ENCODE measurements at regions not wholly inside any gene's neighbourhood (a gene's known extent, or its start where the extent isn't known, plus 50 kb on each side); places are given as distances from the start of the nearest gene placed in this dataset.
"Not testable (repeated sequence)": the region's sequence is repeated elsewhere in the genome, so short reads cannot be mapped to it uniquely, and the experiment has no call there.

DNA sequence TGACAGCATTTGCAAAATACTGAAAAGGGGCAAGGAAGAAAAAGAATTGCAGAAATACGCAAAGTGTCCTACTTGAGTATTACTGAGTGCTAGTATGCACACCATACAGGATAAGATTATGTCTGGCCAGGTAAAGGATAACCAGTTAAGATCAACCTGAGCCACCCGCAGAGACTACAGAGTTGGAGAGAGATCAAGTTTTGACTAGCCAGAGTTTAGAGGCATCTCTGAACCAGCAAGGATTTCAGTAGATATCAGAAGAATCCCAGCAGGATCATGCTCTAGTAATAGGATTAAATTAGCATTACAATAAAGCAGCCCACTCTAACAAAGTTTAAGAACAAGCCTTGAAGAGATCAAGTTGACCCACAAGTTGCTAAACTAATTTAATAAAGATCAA is 232.7 kb upstream of the HSFY2 start:
- Mint-ChIP-seq H3K9me3 (no peaks in the 10 kb centered on the region), H3K4me3 (no peak overlapping the region), H3K27ac (no peak overlapping the region), H3K27me3 (no peaks in the 10 kb centered on the region), H3K36me3 (ENCODE audit: low read depth) (no peaks in the 10 kb centered on the region), H3K4me1 (ENCODE audit: low read depth) (no peaks in the 10 kb centered on the region)
- intact Hi-C loops (cut with micrococcal nuclease) = no loop called here

DNA sequence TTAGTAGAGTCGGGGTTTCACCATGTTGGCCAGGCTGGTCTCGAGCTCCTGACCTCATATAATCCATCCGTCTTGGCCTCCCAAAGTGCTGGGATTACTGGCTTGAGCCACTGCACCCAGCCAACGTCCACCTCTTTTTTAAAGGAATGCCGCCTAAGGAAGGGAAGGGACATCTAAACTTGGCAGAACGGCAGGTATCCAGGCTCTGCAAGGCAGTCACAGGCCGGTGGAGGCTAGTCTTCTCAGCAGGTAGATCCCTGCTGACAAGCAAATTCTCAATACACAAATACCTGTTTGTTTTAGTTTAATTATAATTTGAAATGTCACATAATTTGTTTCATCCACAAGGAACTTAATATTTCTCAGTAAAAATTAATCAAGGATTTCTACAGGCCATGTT is 232.0 kb upstream of the HSFY2 start:
- H3K4me1 Mint-ChIP-seq (ENCODE audit: low read depth) = no peaks in the 10 kb centered on the region
- intact Hi-C loops (cut with micrococcal nuclease) = no loop called here
- H3K36me3 Mint-ChIP-seq (ENCODE audit: low read depth) = no peaks in the 10 kb centered on the region
- no peak overlapping the region for H3K4me3 Mint-ChIP-seq
- H3K9me3 Mint-ChIP-seq = no peaks in the 10 kb centered on the region
- H3K27ac Mint-ChIP-seq = no peak overlapping the region
- no peaks in the 10 kb centered on the region for H3K27me3 Mint-ChIP-seq

DNA sequence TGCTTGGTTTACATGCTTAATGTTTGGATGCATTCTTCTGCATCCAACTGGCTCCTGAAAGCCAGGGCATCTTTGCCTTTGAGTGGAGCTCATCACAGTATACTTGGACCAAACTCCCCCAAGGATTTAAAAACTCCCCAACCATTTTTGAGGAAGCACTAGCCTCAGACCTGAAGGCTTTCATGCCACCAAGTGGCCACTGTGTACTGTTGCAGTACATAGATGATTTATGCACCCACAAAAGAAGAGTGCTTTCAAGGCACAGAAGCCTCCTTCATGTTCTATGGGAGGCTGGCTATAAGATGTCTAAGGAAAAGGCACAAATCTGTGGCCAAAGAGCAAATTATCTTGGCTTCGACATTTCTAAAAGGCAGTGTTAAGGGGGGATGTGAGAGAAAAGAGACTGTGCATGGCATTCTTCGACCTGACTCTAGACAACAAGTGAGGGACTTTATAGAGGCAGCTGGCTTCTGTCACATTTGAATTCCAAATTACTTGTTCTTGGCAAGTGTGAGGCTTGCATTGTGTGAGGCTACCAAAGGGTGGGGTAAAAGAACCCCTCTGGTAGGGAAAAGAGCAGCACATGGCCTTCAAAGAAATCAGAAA is 224.2 kb upstream of the HSFY2 start:
- H3K4me1 Mint-ChIP-seq (ENCODE audit: low read depth) = no peaks in the 10 kb centered on the region
- H3K27me3 Mint-ChIP-seq = no peaks in the 10 kb centered on the region
- no peaks in the 10 kb centered on the region for H3K9me3 Mint-ChIP-seq
- H3K36me3 Mint-ChIP-seq (ENCODE audit: low read depth) = no peaks in the 10 kb centered on the region
- H3K4me3 Mint-ChIP-seq = no peak overlapping the region
- intact Hi-C loops (cut with micrococcal nuclease) = no loop called here
- no peak overlapping the region for H3K27ac Mint-ChIP-seq

DNA sequence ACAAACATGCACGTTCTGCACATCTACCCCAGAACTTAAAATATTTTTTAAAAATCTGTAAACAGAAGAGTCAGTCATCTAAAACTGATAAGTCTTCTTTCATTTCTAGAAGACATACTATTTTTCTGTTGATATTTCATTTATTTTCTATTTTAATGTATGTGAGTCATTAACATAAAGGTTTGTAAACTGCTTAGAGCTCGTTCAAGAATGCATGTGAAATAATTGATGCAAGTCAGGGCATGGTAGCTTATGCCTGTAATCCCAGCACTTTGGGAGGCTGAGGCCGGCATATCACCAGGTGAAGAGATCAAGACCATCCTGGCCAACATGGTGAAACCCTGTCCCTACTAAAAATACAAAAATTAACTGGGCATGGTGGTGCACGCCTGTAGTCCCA is 219.9 kb upstream of the HSFY2 start:
- intact Hi-C loops (cut with micrococcal nuclease) = no loop called here
- H3K4me1 Mint-ChIP-seq (ENCODE audit: low read depth) = no peaks in the 10 kb centered on the region
- H3K27me3 Mint-ChIP-seq = no peaks in the 10 kb centered on the region
- H3K27ac Mint-ChIP-seq = no peak overlapping the region
- H3K36me3 Mint-ChIP-seq (ENCODE audit: low read depth) = no peaks in the 10 kb centered on the region
- no peak overlapping the region for H3K4me3 Mint-ChIP-seq
- no peaks in the 10 kb centered on the region for H3K9me3 Mint-ChIP-seq

DNA sequence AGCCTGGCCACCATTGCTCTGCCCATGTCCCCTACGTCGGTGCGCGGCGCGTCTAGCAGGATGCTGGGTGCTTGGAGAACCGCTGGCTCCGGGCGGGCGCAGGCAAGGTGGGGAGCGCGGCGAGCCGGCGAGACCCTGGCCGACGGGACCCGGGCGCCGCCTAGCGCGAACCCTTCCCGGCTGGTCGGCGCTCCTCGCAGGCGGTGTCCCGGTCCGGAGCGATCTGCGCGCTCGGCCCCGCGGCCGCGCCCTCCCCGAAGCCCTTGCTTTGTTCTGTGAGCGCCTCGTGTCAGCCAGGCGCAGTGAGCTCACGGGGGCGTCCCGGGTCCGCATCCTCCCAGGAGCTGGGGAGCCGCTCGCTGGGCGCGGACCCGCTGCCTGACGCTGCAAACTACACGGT is 219.1 kb upstream of the HSFY2 start:
- H3K9me3 Mint-ChIP-seq; H3K4me1 Mint-ChIP-seq (ENCODE audit: low read depth); H3K4me3 Mint-ChIP-seq; H3K36me3 Mint-ChIP-seq (ENCODE audit: low read depth); intact Hi-C loops (cut with micrococcal nuclease); H3K27ac Mint-ChIP-seq; H3K27me3 Mint-ChIP-seq: not testable (repeated sequence)

DNA sequence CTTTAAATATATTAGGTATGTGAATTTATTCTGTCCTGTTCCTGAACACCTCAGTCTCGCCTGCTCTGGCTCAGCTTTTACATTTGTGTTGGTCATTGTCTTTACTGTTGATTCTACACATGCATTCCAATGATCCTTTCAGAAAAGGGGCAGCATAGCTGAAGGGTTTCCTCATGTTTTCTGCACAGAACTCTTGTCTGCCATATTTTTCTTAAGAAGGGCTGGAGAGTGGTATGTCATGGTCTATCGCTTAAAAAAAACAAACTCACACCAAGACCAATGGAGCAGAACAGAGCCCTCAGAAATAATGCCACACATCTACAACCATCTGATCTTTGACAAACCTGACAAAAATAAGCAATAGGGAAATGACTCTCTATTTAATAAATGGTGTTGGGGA is 215.8 kb upstream of the HSFY2 start:
- no peak overlapping the region for H3K4me3 Mint-ChIP-seq
- H3K36me3 Mint-ChIP-seq (ENCODE audit: low read depth) = no peaks in the 10 kb centered on the region
- H3K27ac Mint-ChIP-seq = no peak overlapping the region
- no peaks in the 10 kb centered on the region for H3K9me3 Mint-ChIP-seq
- intact Hi-C loops (cut with micrococcal nuclease) = no loop called here
- no peaks in the 10 kb centered on the region for H3K27me3 Mint-ChIP-seq
- H3K4me1 Mint-ChIP-seq (ENCODE audit: low read depth) = no peaks in the 10 kb centered on the region

DNA sequence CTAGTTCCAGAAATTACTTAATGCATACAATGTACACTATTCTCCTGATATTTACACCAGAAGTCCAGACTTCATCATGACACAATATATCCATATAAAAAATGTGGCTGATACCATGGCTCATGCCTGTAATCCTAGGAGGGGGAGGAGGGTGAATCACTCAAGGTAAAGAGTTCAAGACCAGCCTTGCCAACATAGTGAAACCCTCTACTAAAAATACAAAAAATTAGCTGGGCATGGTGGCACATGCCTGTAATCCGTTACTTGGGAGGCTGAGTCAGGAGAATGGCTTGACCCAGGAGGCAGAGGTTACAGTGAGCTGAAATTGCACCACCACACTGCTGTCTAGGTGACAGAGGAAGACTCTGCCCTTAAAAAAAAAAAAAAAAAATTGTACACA is 192.5 kb upstream of the HSFY2 start:
- intact Hi-C loops (cut with micrococcal nuclease) = no loop called here
- Mint-ChIP-seq H3K4me3 (no peak overlapping the region), H3K27ac (no peak overlapping the region), H3K27me3 (no peaks in the 10 kb centered on the region), H3K36me3 (ENCODE audit: low read depth) (no peaks in the 10 kb centered on the region), H3K9me3 (no peaks in the 10 kb centered on the region), H3K4me1 (ENCODE audit: low read depth) (no peaks in the 10 kb centered on the region)

DNA sequence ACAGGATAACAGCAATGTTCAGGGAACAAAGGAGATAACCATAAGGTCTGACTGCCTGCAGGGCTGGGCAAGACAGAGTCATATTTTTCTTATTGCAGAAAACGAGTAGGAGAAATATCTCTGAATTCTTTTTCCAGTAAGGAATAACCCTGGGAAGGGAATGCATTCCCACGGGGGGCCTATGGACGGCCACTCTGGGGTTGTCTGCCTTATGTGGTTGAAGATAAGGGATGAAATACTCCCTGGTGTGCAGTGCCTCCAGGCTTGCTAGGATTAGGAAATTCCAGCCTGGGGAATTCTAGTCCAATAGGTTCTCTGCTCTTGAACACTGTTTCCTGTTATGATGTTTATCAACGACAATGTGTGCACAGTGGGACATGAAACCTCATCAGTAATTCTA is 185.3 kb upstream of the HSFY2 start:
- intact Hi-C loops (cut with micrococcal nuclease) = no loop called here
- Mint-ChIP-seq H3K9me3 (peaks cover 7% of the 10 kb centered on the region), H3K4me3 (no peak overlapping the region), H3K27me3 (no peaks in the 10 kb centered on the region), H3K27ac (no peak overlapping the region), H3K4me1 (ENCODE audit: low read depth) (no peaks in the 10 kb centered on the region), H3K36me3 (ENCODE audit: low read depth) (no peaks in the 10 kb centered on the region)

DNA sequence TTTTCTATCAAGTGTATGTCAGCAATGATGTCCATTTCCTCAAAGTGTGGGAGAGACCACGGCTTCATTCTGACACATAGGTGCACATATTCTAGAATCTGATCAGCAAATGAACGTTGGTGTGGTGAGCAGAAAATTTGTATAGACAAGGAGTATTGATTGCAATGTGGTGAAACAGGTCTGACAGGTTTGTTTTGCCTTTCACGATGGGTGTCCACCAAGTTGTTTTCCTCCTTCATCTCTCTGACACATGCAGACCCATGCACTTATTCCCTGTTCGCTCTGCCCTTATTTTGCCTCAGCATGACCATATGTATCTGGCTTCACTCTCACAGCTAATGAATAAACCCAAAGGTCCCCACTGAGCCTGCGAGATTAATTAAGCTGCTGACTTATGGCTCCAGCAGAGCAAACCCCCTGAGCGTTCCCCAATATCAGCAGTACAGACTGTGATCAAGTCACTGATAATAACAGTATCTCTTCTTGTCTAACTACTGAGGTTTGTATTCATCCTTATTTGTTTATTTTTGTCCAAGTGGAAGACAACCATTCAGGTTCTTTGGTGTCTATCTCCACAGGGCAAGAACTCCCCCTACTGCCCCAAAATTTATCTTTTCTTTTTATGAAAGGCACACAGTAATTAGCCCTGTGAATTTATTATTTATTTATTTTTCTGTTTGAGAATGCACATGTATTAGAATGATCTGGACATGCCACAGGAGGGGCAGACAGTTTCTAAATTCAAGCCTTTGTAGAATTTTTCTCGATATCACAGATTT is 178.3 kb upstream of the HSFY2 start:
- Mint-ChIP-seq H3K9me3 (peaks cover 26% of the 10 kb centered on the region), H3K4me3 (no peak overlapping the region), H3K27me3 (no peaks in the 10 kb centered on the region), H3K27ac (no peak overlapping the region), H3K4me1 (ENCODE audit: low read depth) (no peaks in the 10 kb centered on the region), H3K36me3 (ENCODE audit: low read depth) (peaks cover 19% of the 10 kb centered on the region)
- intact Hi-C loops (cut with micrococcal nuclease) = no loop called here

DNA sequence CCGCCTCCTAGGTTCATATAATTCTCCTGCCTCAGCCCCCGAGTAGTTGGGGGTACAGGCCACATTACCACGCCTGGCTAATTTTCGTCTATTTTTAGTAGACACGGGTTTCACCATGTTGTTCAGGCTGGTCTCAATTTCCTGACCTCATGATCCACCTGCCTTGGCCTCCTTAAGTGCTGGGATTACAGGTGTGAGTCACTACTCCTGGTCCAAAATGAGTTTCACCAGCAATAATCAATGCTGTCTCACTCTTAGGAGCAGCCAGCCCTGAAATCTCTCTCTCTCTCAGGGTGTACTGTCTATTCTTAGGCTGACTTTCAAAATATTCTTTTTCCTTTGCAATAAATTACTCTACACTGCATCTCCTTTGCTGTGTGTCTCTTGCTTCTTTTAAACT is 177.5 kb upstream of the HSFY2 start:
- no peak overlapping the region for H3K27ac Mint-ChIP-seq
- H3K4me3 Mint-ChIP-seq = no peak overlapping the region
- no peaks in the 10 kb centered on the region for H3K4me1 Mint-ChIP-seq (ENCODE audit: low read depth)
- peaks cover 27% of the 10 kb centered on the region for H3K9me3 Mint-ChIP-seq
- H3K36me3 Mint-ChIP-seq (ENCODE audit: low read depth) = peaks cover 19% of the 10 kb centered on the region
- intact Hi-C loops (cut with micrococcal nuclease) = no loop called here
- H3K27me3 Mint-ChIP-seq = no peaks in the 10 kb centered on the region

DNA sequence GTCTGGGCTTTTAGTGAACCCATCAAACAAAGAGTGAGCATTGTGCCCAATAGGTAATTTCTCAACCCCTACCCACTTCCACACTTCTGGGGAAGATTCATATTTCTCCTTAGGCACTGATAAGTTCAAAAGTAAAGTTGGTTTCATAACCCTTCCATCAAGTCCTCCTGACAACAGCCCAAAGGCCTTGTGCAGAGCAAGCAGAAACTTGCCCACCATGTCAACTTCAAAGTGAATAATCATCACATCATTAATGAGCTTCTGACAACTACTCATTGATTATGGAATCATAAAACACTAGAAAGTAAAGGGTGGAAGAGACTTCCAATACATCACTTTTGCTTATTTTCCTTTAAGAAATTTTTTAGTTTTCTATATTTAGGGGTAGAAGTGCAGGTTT is 163.3 kb upstream of the HSFY2 start:
- peaks cover 4% of the 10 kb centered on the region for H3K36me3 Mint-ChIP-seq (ENCODE audit: low read depth)
- intact Hi-C loops (cut with micrococcal nuclease) = no loop called here
- no peaks in the 10 kb centered on the region for H3K4me1 Mint-ChIP-seq (ENCODE audit: low read depth)
- H3K9me3 Mint-ChIP-seq = no peaks in the 10 kb centered on the region
- no peak overlapping the region for H3K4me3 Mint-ChIP-seq
- no peak overlapping the region for H3K27ac Mint-ChIP-seq
- no peaks in the 10 kb centered on the region for H3K27me3 Mint-ChIP-seq

DNA sequence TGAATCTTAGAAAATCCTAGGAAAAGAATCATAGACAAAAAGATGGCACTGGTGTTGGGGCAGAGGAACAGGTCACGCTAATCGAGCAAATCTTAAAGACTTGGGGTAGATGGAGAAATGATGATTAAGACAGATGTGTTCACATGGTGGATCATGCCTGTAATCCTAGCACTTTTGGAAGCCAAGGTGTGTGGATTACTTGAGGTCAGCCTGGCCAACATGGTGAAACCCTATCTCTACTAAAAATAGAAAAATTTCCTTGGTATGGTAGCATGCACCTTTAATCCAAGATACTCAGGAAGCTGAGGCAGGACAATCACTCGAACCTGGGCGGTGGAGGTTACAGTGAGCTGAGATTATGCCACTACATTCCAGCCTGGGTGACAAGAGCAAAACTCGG is 145.7 kb upstream of the HSFY2 start:
- no peaks in the 10 kb centered on the region for H3K36me3 Mint-ChIP-seq (ENCODE audit: low read depth)
- no peak overlapping the region for H3K4me3 Mint-ChIP-seq
- H3K9me3 Mint-ChIP-seq = no peaks in the 10 kb centered on the region
- intact Hi-C loops (cut with micrococcal nuclease) = no loop called here
- H3K4me1 Mint-ChIP-seq (ENCODE audit: low read depth) = no peaks in the 10 kb centered on the region
- H3K27me3 Mint-ChIP-seq = no peaks in the 10 kb centered on the region
- no peak overlapping the region for H3K27ac Mint-ChIP-seq

DNA sequence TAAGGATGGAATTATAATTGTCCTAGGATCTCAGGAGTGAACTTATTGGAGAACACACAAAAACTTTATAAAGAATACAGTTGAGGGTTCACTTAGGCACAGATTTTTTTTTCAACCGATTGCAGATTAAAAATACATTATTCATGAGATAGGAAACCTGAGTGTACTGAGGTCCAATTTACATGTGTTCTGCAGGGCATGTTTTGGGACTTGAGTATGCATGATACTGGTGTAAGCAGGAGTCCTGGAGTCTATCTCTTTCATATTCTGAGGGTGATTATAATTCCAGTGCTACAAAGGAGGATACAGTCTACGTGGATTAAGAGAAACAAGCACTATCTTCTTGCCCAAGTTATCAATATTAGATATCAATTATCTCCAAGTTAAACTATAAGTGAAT is 139.3 kb upstream of the HSFY2 start:
- H3K4me3 Mint-ChIP-seq = no peak overlapping the region
- intact Hi-C loops (cut with micrococcal nuclease) = no loop called here
- no peaks in the 10 kb centered on the region for H3K9me3 Mint-ChIP-seq
- H3K27me3 Mint-ChIP-seq = no peaks in the 10 kb centered on the region
- H3K4me1 Mint-ChIP-seq (ENCODE audit: low read depth) = no peaks in the 10 kb centered on the region
- no peak overlapping the region for H3K27ac Mint-ChIP-seq
- no peaks in the 10 kb centered on the region for H3K36me3 Mint-ChIP-seq (ENCODE audit: low read depth)

DNA sequence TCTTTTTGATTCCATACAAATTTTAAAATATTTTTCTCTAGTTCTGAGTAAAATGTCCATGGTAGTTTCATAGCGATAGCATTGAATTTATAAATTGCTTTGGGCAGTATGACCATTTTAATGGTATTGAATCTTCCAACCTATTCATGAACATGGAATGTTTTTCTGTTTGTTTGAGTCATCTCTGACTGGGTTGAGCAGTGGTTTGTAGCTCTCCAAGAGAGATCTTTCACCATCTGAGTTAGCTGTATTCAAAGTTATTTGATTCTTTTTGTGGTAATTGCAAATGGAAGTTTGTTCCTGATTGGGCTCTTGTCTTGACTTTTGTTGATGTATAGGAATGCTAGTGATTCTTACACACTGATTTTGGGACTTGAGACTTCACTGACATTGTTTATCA is 136.3 kb upstream of the HSFY2 start:
- H3K4me1 Mint-ChIP-seq (ENCODE audit: low read depth) = peaks cover 6% of the 10 kb centered on the region
- intact Hi-C loops (cut with micrococcal nuclease) = no loop called here

DNA sequence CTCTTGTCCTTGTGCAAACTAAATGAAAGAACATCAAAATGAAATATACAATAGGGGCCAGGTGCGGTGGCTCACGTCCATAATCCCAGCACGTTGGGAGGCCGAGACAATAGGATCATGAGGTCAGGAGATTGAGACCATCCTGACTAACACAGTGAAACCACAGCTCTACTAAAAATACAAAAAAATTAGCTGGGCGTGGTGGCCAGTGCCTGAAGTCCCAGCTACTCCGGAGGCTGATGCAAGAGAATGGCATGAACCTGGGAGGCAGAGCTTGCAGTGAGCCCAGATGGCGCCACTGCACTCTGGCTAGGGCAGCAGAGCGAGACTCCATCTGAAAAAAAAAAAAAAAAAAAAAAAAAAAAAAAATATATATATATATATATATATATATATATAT is 132.7 kb upstream of the HSFY2 start:
- H3K4me1 Mint-ChIP-seq (ENCODE audit: low read depth) = peaks cover 11% of the 10 kb centered on the region
- H3K4me3 Mint-ChIP-seq; H3K27ac Mint-ChIP-seq; H3K27me3 Mint-ChIP-seq; H3K9me3 Mint-ChIP-seq; H3K36me3 Mint-ChIP-seq (ENCODE audit: low read depth); intact Hi-C loops (cut with micrococcal nuclease): not testable (repeated sequence)

More for the DNA sequence above, 136.3 kb upstream of the HSFY2 start:
- Mint-ChIP-seq H3K36me3 (ENCODE audit: low read depth) (no peaks in the 10 kb centered on the region), H3K27me3 (no peaks in the 10 kb centered on the region), H3K4me3 (no peak overlapping the region), H3K27ac (no peak overlapping the region), H3K9me3 (no peaks in the 10 kb centered on the region)

Measured in dendritic cell treated with granulocyte-macrophage colony-stimulating factor and Interleukin-4, amounts not matched to agents 40 ng/mL and 50 ng/mL, for 4 days (primary cell).